Endodermal cell (in vitro differentiated cells): ENCODE measurements at regions not wholly inside any gene's neighbourhood (a gene's known extent, or its start where the extent isn't known, plus 50 kb on each side); places are given as distances from the start of the nearest gene placed in this dataset.

Source experiments
- DNase-seq: peaks from one replicate; pipeline ENCODE4 v3.0.0-alpha.2; 2017
- H3K27ac ChIP-seq: 2 replicates; pipeline ENCODE4 v1.5.1; 2013; ENCODE audit warnings: mild to moderate bottlenecking, low read depth, low read length, moderate library complexity
- H3K27me3 ChIP-seq: 2 replicates; pipeline ENCODE4 v1.6.1; 2013; ENCODE audit warnings: mild to moderate bottlenecking, low read length, moderate library complexity; ENCODE audit not compliant: insufficient read depth, control insufficient read depth, poor library complexity, severe bottlenecking
- H3K36me3 ChIP-seq: 2 replicates; pipeline ENCODE4 v1.7.0; 2013; ENCODE audit warnings: mild to moderate bottlenecking, low read length, moderate library complexity; ENCODE audit not compliant: control insufficient read depth, insufficient read depth
- H3K4me1 ChIP-seq: one replicate; pipeline ENCODE4 v1.7.0; 2013; ENCODE audit warnings: low read length; ENCODE audit not compliant: control insufficient read depth, insufficient read depth
- H3K4me3 ChIP-seq: 2 replicates; pipeline ENCODE4 v1.5.1; 2013; ENCODE audit warnings: mild to moderate bottlenecking, low read length, moderate library complexity
- H3K9ac ChIP-seq: 2 replicates; pipeline ENCODE4 v1.6.1; 2013; ENCODE audit warnings: mild to moderate bottlenecking, low read length, moderate library complexity; ENCODE audit not compliant: poor library complexity, severe bottlenecking; ENCODE audit errors: extremely low read depth
- H3K9me3 ChIP-seq: 2 replicates; pipeline ENCODE4 v1.6.1; 2013; ENCODE audit warnings: mild to moderate bottlenecking, low read length, moderate library complexity; ENCODE audit not compliant: control insufficient read depth
- H3K27ac Mint-ChIP-seq: 2 replicates; pipeline ENCODE4 v1.8.0; 2020; ENCODE audit warnings: mixed read lengths
- H3K27me3 Mint-ChIP-seq: 2 replicates; pipeline ENCODE4 v1.8.0; 2021; ENCODE audit warnings: mild to moderate bottlenecking, mixed read lengths; ENCODE audit not compliant: insufficient read depth
- H3K36me3 Mint-ChIP-seq: 2 replicates; pipeline ENCODE4 v1.8.0; 2020; ENCODE audit warnings: low read depth, mixed read lengths
- H3K4me1 Mint-ChIP-seq: 2 replicates; pipeline ENCODE4 v1.8.0; 2020; ENCODE audit warnings: mixed read lengths
- H3K4me3 Mint-ChIP-seq: 2 replicates; pipeline ENCODE4 v1.8.0; 2020; ENCODE audit warnings: mild to moderate bottlenecking, moderate library complexity, mixed read lengths
- H3K9me3 Mint-ChIP-seq: 2 replicates; pipeline ENCODE4 v1.8.0; 2020; ENCODE audit warnings: mild to moderate bottlenecking, mixed read lengths
- WGBS, 2 experiments: methylation state at CpG; one replicate each; pipeline versions ENCODE4 v1.1.5 to v1.1.7; 2013; ENCODE audit warnings: missing lambda C conversion rate in 2 of 2, mixed read lengths in 1 of 2; ENCODE audit not compliant: insufficient coverage in 1 of 2, insufficient read length in 1 of 2; 5-methylcytosine and 5-hydroxymethylcytosine counted together
- TF ChIP-seq, protein P1 (sequence below): fragments of 200-600 bp; sonication (generic); conservative IDR thresholded peaks from 2 replicates; pipeline ENCODE4 v1.5.0; 2021; ENCODE audit warnings: antibody characterized with exemption, mild to moderate bottlenecking

DNA sequence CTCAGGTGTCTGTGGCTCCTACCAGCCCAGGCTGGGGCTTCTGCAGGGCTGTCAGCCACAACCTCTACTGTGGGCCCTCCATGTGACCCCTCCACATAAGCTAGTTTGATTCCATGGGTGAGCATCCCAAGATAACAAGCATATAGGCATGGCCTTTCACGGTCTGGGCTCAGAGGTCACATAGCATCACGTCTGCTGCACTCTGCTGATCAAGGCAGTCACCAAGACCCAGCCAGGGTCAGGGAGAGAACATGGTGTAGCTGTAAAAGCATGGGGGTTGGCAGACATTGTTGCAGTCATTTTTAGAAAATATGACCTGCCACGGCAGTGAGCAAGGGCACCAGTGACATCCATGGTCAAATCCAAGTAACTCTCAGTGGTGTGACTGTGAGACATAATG lies 698.8 kb downstream of the UQCRFS1 start:
- Histone ChIP-seq H3K36me3 (no peaks in the 10 kb centered on the region), H3K4me1 (no peaks in the 10 kb centered on the region), H3K27me3 (no peaks in the 10 kb centered on the region), H3K9me3 (no peaks in the 10 kb centered on the region), H3K4me3 (no peak overlapping the region), H3K9ac (no peak overlapping the region), H3K27ac (no peak overlapping the region)
- no peak for DNase-seq
- 68 to 88% methylated on average over 2 to 3 of the region's 3 CpGs for WGBS, 2 experiments
- H3K4me3 Mint-ChIP-seq, result no peak overlapping the region
- H3K9me3 Mint-ChIP-seq, result peaks cover 3% of the 10 kb centered on the region
- peaks cover 2% of the 10 kb centered on the region for H3K4me1 Mint-ChIP-seq
- TF ChIP-seq, protein P1, sequence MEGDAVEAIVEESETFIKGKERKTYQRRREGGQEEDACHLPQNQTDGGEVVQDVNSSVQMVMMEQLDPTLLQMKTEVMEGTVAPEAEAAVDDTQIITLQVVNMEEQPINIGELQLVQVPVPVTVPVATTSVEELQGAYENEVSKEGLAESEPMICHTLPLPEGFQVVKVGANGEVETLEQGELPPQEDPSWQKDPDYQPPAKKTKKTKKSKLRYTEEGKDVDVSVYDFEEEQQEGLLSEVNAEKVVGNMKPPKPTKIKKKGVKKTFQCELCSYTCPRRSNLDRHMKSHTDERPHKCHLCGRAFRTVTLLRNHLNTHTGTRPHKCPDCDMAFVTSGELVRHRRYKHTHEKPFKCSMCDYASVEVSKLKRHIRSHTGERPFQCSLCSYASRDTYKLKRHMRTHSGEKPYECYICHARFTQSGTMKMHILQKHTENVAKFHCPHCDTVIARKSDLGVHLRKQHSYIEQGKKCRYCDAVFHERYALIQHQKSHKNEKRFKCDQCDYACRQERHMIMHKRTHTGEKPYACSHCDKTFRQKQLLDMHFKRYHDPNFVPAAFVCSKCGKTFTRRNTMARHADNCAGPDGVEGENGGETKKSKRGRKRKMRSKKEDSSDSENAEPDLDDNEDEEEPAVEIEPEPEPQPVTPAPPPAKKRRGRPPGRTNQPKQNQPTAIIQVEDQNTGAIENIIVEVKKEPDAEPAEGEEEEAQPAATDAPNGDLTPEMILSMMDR, result no peak
- no peak overlapping the region for H3K27ac Mint-ChIP-seq
- no peaks in the 10 kb centered on the region for H3K36me3 Mint-ChIP-seq
- no peaks in the 10 kb centered on the region for H3K27me3 Mint-ChIP-seq

DNA sequence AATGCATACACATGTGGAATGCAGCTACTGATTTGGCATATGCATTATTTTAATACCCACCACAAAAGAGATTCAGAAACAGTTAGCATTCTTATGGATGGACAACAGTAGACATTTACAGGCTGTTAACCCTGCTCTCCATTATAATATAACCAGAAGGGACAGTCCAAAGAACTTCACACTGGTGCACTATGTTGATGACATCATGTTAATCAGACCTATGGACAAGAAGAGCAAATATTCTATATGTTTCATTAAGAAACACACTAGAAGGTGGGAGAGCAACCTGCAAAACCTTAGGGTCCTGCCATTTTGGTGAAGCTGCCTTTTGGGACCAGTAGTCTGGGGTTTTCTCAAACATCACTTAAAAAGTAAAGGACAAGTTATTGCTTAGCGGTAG lies 701.3 kb downstream of the UQCRFS1 start:
- TF ChIP-seq, protein P1, result no peak
- 92 to 100% methylated on average over 1 of the region's 1 CpG for WGBS, 2 experiments
- no peak for DNase-seq

DNA sequence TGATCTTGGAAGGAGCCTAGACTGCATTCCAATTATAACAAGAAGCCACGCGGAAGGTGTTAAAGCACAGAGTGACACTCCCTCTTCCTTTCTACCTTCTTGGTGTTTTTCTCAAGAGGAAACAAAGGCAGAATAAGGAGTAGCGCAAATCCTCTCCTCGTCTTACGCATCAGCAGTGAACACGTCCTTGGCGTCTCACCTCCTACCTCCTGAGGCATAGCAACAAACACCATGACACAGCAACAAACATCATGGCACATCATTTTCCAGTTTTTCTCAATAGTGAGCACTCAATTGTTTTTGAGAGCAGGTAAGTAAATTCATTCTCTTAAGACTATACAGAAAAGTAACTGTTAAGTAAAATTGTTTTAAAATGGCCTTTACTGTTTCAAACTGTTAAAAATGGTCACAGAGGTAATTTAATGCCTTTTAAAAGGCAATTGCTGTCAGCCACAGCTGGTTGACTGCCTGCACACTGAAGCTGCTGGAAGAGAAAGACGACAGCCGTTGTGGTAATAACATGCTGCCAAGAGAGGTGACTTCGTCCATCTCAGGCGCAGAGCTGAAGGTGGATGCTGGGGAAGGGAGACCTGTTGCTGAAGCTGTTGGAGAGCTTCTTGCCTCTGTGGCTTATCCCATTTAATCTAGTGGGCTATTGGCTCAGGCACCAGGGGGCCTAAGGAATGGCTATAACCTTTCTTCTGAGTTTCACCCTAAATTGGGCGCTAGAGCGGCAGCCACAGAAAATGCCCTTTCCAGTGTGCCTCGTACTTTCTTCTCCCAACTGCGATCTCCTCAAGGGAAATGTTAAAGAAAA lies 703.7 kb downstream of the UQCRFS1 start:
- H3K4me3 Mint-ChIP-seq, result no peak overlapping the region
- H3K36me3 ChIP-seq, result no peaks in the 10 kb centered on the region
- H3K9me3 ChIP-seq, result no peaks in the 10 kb centered on the region
- DNase-seq, result no peak
- 88 to 93% methylated on average over 9 to 15 of the region's 15 CpGs for WGBS, 2 experiments
- H3K27me3 Mint-ChIP-seq, result no peaks in the 10 kb centered on the region
- no peak overlapping the region for H3K27ac Mint-ChIP-seq
- H3K4me3 ChIP-seq, result no peak overlapping the region
- peaks cover 5% of the 10 kb centered on the region for H3K4me1 Mint-ChIP-seq
- H3K4me1 ChIP-seq, result no peaks in the 10 kb centered on the region
- H3K9ac ChIP-seq, result no peak overlapping the region
- no peaks in the 10 kb centered on the region for H3K9me3 Mint-ChIP-seq
- H3K36me3 Mint-ChIP-seq, result no peaks in the 10 kb centered on the region
- no peak overlapping the region for H3K27ac ChIP-seq
- TF ChIP-seq, protein P1, result no peak
- no peaks in the 10 kb centered on the region for H3K27me3 ChIP-seq

More for the DNA sequence above, 701.3 kb downstream of the UQCRFS1 start:
- no peaks in the 10 kb centered on the region for H3K36me3 Mint-ChIP-seq
- H3K27me3 Mint-ChIP-seq, result no peaks in the 10 kb centered on the region
- no peaks in the 10 kb centered on the region for H3K36me3 ChIP-seq
- no peak overlapping the region for H3K9ac ChIP-seq
- H3K9me3 ChIP-seq, result no peaks in the 10 kb centered on the region
- no peaks in the 10 kb centered on the region for H3K9me3 Mint-ChIP-seq
- H3K4me1 Mint-ChIP-seq, result peaks cover 5% of the 10 kb centered on the region
- no peak overlapping the region for H3K4me3 ChIP-seq
- H3K4me1 ChIP-seq, result no peaks in the 10 kb centered on the region
- H3K27ac ChIP-seq, result no peak overlapping the region
- no peak overlapping the region for H3K4me3 Mint-ChIP-seq
- H3K27me3 ChIP-seq, result no peaks in the 10 kb centered on the region
- H3K27ac Mint-ChIP-seq, result no peak overlapping the region
